ENCODE measurements at regions not wholly inside any gene's neighbourhood (a gene's known extent, or its start where the extent isn't known, plus 50 kb on each side); places are given as distances from the start of the nearest gene placed in this dataset.

GRCh38 chr6:66357781-66358180 lies 650.8 kb upstream of the EYS start:
- no peak for TF ChIP-seq RAD21 (IDR thresholded peaks at IDR 0.05; ENCODE audit: low read depth)
- no peak for TF ChIP-seq CREB1 (IDR thresholded peaks at IDR 0.05; ENCODE audit: low read depth)
- no peak for TF ChIP-seq USF1 (IDR thresholded peaks at IDR 0.05)
- TF ChIP-seq TAF1 (IDR thresholded peaks at IDR 0.05; ENCODE audit: low read depth), result no peak
- TF ChIP-seq REST (IDR thresholded peaks at IDR 0.05; ENCODE audit: low read depth), result no peak
- no peak for TF ChIP-seq YY1 (IDR thresholded peaks at IDR 0.05; ENCODE audit: low read depth)
- TF ChIP-seq ZBTB7A (IDR thresholded peaks at IDR 0.05; ENCODE audit: low read depth), result no peak
- TF ChIP-seq FOXM1 (IDR thresholded peaks at IDR 0.05; ENCODE audit: borderline replicate concordance, low read depth), result no peak
- TF ChIP-seq MAX (IDR thresholded peaks at IDR 0.05), result no peak
- no peak for TF ChIP-seq EP300 (IDR thresholded peaks at IDR 0.05; ENCODE audit: borderline replicate concordance)
- TF ChIP-seq CEBPB (IDR thresholded peaks at IDR 0.05), result no peak
